ENCODE measurements at regions not wholly inside any gene's neighbourhood (a gene's known extent, or its start where the extent isn't known, plus 50 kb on each side); places are given as distances from the start of the nearest gene placed in this dataset.

DNA sequence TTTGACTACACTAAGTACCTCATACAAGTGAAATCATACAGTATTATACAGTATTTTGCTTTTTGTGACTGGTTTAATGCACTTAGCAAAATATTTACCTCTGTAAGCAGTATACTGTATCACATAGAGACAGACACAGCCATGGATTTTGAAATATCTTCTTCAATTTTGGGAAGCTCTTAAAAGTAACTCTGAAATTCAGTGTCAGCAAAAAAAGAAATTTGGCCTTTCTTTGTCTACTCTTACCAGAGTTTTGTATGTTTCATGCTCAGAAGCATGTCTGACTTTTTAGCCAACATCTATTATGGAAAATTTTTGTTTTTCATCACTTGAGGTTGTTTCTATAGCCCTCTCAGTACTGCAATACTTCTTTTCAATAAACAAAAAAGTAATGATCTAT lies 1102.2 kb downstream of the TRHDE start:
- Histone ChIP-seq H3K9me3 (ENCODE audit: severe bottlenecking) (no peaks in the 10 kb centered on the region), H3K36me3 (ENCODE audit: low read depth) (no peaks in the 10 kb centered on the region), H3K4me1 (ENCODE audit: insufficient read depth, poor library complexity, severe bottlenecking) (no peaks in the 10 kb centered on the region), H3K27me3 (ENCODE audit: insufficient read depth, poor library complexity, severe bottlenecking) (no peaks in the 10 kb centered on the region), H3K27ac (ENCODE audit: poor library complexity, severe bottlenecking) (no peak overlapping the region), H3K4me3 (ENCODE audit: severe bottlenecking) (no peak overlapping the region)
- no peak for ATAC-seq (ENCODE audit: low read depth)
- no peak for DNase-seq (ENCODE audit: low spot score)
- TF ChIP-seq, protein P1, sequence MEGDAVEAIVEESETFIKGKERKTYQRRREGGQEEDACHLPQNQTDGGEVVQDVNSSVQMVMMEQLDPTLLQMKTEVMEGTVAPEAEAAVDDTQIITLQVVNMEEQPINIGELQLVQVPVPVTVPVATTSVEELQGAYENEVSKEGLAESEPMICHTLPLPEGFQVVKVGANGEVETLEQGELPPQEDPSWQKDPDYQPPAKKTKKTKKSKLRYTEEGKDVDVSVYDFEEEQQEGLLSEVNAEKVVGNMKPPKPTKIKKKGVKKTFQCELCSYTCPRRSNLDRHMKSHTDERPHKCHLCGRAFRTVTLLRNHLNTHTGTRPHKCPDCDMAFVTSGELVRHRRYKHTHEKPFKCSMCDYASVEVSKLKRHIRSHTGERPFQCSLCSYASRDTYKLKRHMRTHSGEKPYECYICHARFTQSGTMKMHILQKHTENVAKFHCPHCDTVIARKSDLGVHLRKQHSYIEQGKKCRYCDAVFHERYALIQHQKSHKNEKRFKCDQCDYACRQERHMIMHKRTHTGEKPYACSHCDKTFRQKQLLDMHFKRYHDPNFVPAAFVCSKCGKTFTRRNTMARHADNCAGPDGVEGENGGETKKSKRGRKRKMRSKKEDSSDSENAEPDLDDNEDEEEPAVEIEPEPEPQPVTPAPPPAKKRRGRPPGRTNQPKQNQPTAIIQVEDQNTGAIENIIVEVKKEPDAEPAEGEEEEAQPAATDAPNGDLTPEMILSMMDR (IDR thresholded peaks at IDR 0.05; ENCODE audit: poor library complexity, severe bottlenecking) = no peak

- TF ChIP-seq, protein P1 (IDR thresholded peaks at IDR 0.05; ENCODE audit: poor library complexity, severe bottlenecking) = no peak
- Histone ChIP-seq H3K27me3 (ENCODE audit: insufficient read depth, poor library complexity, severe bottlenecking) (no peaks in the 10 kb centered on the region), H3K36me3 (ENCODE audit: low read depth) (no peaks in the 10 kb centered on the region), H3K4me3 (ENCODE audit: severe bottlenecking) (no peak overlapping the region), H3K27ac (ENCODE audit: poor library complexity, severe bottlenecking) (no peak overlapping the region), H3K4me1 (ENCODE audit: insufficient read depth, poor library complexity, severe bottlenecking) (no peaks in the 10 kb centered on the region), H3K9me3 (ENCODE audit: severe bottlenecking) (no peaks in the 10 kb centered on the region)
- DNase-seq (ENCODE audit: low spot score) (no peak), ATAC-seq (ENCODE audit: low read depth) (no peak)
Observed at GRCh38 chr12:73383584-73384222, 1111.5 kb downstream of the TRHDE start.

DNA sequence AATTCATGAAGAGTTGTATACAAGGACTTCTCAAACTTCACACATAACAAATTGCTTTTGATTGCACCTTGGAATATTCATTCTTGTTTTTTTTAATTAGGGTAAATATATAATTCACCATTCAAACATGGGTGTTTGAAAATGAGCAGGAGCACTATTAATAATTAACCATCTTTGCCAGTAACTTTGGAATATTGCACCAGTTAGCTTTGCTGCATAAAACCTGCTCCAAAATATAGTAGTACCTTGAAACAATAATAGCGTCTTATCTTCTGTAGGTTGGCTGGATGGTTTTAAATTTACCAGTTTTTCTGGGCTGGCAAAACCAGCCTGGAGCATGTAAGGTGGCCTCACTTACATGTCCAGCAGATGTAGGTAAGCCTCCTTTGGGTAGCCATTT lies 1112.4 kb downstream of the TRHDE start:
- Histone ChIP-seq H3K27me3 (ENCODE audit: insufficient read depth, poor library complexity, severe bottlenecking) (no peaks in the 10 kb centered on the region), H3K4me3 (ENCODE audit: severe bottlenecking) (no peak overlapping the region), H3K36me3 (ENCODE audit: low read depth) (no peaks in the 10 kb centered on the region), H3K4me1 (ENCODE audit: insufficient read depth, poor library complexity, severe bottlenecking) (no peaks in the 10 kb centered on the region), H3K27ac (ENCODE audit: poor library complexity, severe bottlenecking) (no peak overlapping the region), H3K9me3 (ENCODE audit: severe bottlenecking) (no peaks in the 10 kb centered on the region)
- DNase-seq (ENCODE audit: low spot score) (no peak), ATAC-seq (ENCODE audit: low read depth) (no peak)
- TF ChIP-seq, protein P1 (IDR thresholded peaks at IDR 0.05; ENCODE audit: poor library complexity, severe bottlenecking) = no peak

DNA sequence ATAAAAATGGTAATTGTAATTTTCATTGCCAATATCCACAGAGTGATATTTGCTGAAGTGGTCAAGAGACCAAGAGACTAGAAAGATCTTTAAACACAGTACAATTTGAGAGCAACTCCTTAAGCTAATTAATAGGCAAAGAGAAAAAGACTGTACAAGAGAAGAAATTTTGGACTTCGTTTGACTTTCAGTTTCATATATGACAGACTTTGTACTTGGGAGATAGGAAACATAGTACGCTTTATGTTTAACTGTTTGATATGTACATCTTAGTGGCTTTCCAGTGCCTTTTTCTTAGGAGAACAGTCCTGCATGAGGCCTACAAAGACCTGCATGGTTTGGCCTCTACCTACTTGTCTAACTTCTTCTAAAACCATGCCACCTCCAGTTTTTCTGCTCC lies 1118.1 kb downstream of the TRHDE start:
- Histone ChIP-seq H3K4me1 (ENCODE audit: insufficient read depth, poor library complexity, severe bottlenecking) (no peaks in the 10 kb centered on the region), H3K9me3 (ENCODE audit: severe bottlenecking) (no peaks in the 10 kb centered on the region), H3K4me3 (ENCODE audit: severe bottlenecking) (no peak overlapping the region), H3K27ac (ENCODE audit: poor library complexity, severe bottlenecking) (no peak overlapping the region), H3K27me3 (ENCODE audit: insufficient read depth, poor library complexity, severe bottlenecking) (no peaks in the 10 kb centered on the region), H3K36me3 (ENCODE audit: low read depth) (no peaks in the 10 kb centered on the region)
- no peak for ATAC-seq (ENCODE audit: low read depth)
- TF ChIP-seq, protein P1 (IDR thresholded peaks at IDR 0.05; ENCODE audit: poor library complexity, severe bottlenecking) = no peak
- DNase-seq (ENCODE audit: low spot score) = no peak

GRCh38 chr12:73413051-73413450 lies 1124.6 kb upstream of the ATXN7L3B start:
- no peak for DNase-seq (ENCODE audit: low spot score)
- ATAC-seq (ENCODE audit: low read depth) = no peak
- Histone ChIP-seq H3K9me3 (ENCODE audit: severe bottlenecking) (no peaks in the 10 kb centered on the region), H3K36me3 (ENCODE audit: low read depth) (no peaks in the 10 kb centered on the region), H3K4me3 (ENCODE audit: severe bottlenecking) (no peak overlapping the region), H3K27ac (ENCODE audit: poor library complexity, severe bottlenecking) (no peak overlapping the region), H3K4me1 (ENCODE audit: insufficient read depth, poor library complexity, severe bottlenecking) (no peaks in the 10 kb centered on the region), H3K27me3 (ENCODE audit: insufficient read depth, poor library complexity, severe bottlenecking) (no peaks in the 10 kb centered on the region)
- TF ChIP-seq, protein P1 (IDR thresholded peaks at IDR 0.05; ENCODE audit: poor library complexity, severe bottlenecking) = no peak

All from RWPE2 (cell line).